H9 (cell line): ENCODE measurements at regions not wholly inside any gene's neighbourhood (a gene's known extent, or its start where the extent isn't known, plus 50 kb on each side); places are given as distances from the start of the nearest gene placed in this dataset.

Experiments used
- DNase-seq: peaks from one replicate; pipeline ENCODE4 v3.0.0-alpha.2; 2017
- H2AFZ ChIP-seq: one replicate; pipeline ENCODE4 v1.6.1; 2013; ENCODE audit warnings: mild to moderate bottlenecking, low read length, control low read depth, moderate library complexity
- H2AK5ac ChIP-seq: 2 replicates; pipeline ENCODE4 v1.6.1; 2013; ENCODE audit warnings: low read length, control low read depth, mixed read lengths; ENCODE audit not compliant: insufficient read length
- H2BK120ac ChIP-seq: one replicate; pipeline ENCODE4 v1.6.1; 2013; ENCODE audit warnings: low read depth, mild to moderate bottlenecking, low read length, control low read depth, inconsistent platforms; ENCODE audit not compliant: poor library complexity, severe bottlenecking
- H2BK12ac ChIP-seq: 2 replicates; pipeline ENCODE4 v1.6.1; 2013; ENCODE audit warnings: low read length, control low read depth, mixed read lengths, low read depth; ENCODE audit not compliant: insufficient read length
- H2BK15ac ChIP-seq: 2 replicates; pipeline ENCODE4 v1.6.1; 2013; ENCODE audit warnings: low read depth, low read length, control low read depth
- H2BK20ac ChIP-seq: one replicate; pipeline ENCODE4 v1.6.1; 2013; ENCODE audit warnings: low read depth, mild to moderate bottlenecking, low read length, control low read depth, inconsistent platforms; ENCODE audit not compliant: poor library complexity, severe bottlenecking
- H2BK5ac ChIP-seq: 2 replicates; pipeline ENCODE4 v1.6.1; 2013; ENCODE audit warnings: low read length, control low read depth, mixed read lengths; ENCODE audit not compliant: insufficient read length
- H3K14ac ChIP-seq: 2 replicates; pipeline ENCODE4 v1.6.1; 2013; ENCODE audit warnings: low read length, control low read depth; ENCODE audit not compliant: insufficient read depth
- H3K18ac ChIP-seq: 2 replicates; pipeline ENCODE4 v1.6.1; 2013; ENCODE audit warnings: low read depth, mild to moderate bottlenecking, mixed read lengths, low read length, control low read depth; ENCODE audit not compliant: insufficient read length
- H3K23ac ChIP-seq: 2 replicates; pipeline ENCODE4 v1.6.1; 2013; ENCODE audit warnings: low read length, control low read depth, mixed read lengths, low read depth; ENCODE audit not compliant: insufficient read length
- H3K23me2 ChIP-seq: 2 replicates; pipeline ENCODE4 v1.6.1; 2013; ENCODE audit warnings: low read depth, mild to moderate bottlenecking, mixed read lengths, low read length, control low read depth; ENCODE audit not compliant: insufficient read length, poor library complexity, severe bottlenecking
- H3K27ac ChIP-seq: 2 replicates; pipeline ENCODE4 v1.5.1; 2013; ENCODE audit warnings: low read length, control low read depth, mixed read lengths, low read depth; ENCODE audit not compliant: insufficient read length
- H3K27me3 ChIP-seq: 2 replicates; pipeline ENCODE4 v1.6.1; 2013; ENCODE audit warnings: low read length, control low read depth, inconsistent platforms; ENCODE audit not compliant: insufficient read depth
- H3K4ac ChIP-seq: 2 replicates; pipeline ENCODE4 v1.6.1; 2013; ENCODE audit warnings: low read depth, mild to moderate bottlenecking, control low read depth, inconsistent platforms, low read length, moderate library complexity
- H3K4me1 ChIP-seq: 2 replicates; pipeline ENCODE4 v1.6.1; 2013; ENCODE audit warnings: low read length, control low read depth, inconsistent platforms; ENCODE audit not compliant: insufficient read depth
- H3K4me2 ChIP-seq: 2 replicates; pipeline ENCODE4 v1.6.1; 2013; ENCODE audit warnings: low read length, control low read depth, mixed read lengths; ENCODE audit not compliant: insufficient read length, insufficient read depth
- H3K56ac ChIP-seq: 2 replicates; pipeline ENCODE4 v1.6.1; 2013; ENCODE audit warnings: low read depth, mild to moderate bottlenecking, mixed read lengths, low read length, control low read depth; ENCODE audit not compliant: insufficient read length
- H3K79me1 ChIP-seq: 2 replicates; pipeline ENCODE4 v1.6.1; 2013; ENCODE audit warnings: low read depth, mild to moderate bottlenecking, moderate library complexity, low read length, control low read depth, inconsistent platforms; ENCODE audit not compliant: insufficient read depth, poor library complexity, severe bottlenecking
- H3K79me2 ChIP-seq: 2 replicates; pipeline ENCODE4 v1.6.1; 2013; ENCODE audit warnings: low read length, control low read depth, inconsistent platforms; ENCODE audit not compliant: insufficient read depth
- H3K9ac ChIP-seq: 2 replicates; pipeline ENCODE4 v1.6.1; 2013; ENCODE audit warnings: low read length, control low read depth, mixed read lengths; ENCODE audit not compliant: insufficient read length; ENCODE audit errors: extremely low read depth
- H3K9me3 ChIP-seq: one replicate; pipeline ENCODE4 v1.6.1; 2013; ENCODE audit warnings: low read depth, low read length, inconsistent platforms; ENCODE audit not compliant: control insufficient read depth
- H3T11ph ChIP-seq: one replicate; pipeline ENCODE4 v1.6.1; 2013; ENCODE audit warnings: mild to moderate bottlenecking, low read length, control low read depth, inconsistent platforms
- H4K20me1 ChIP-seq: one replicate; pipeline ENCODE4 v1.6.1; 2013; ENCODE audit not compliant: control insufficient read depth, insufficient read length, insufficient read depth
- H4K5ac ChIP-seq: 2 replicates; pipeline ENCODE4 v1.6.1; 2013; ENCODE audit warnings: low read depth, mild to moderate bottlenecking, mixed read lengths, low read length, control low read depth; ENCODE audit not compliant: insufficient read length
- H4K8ac ChIP-seq: replicated peaks from 2 replicates; pipeline ENCODE4 v1.6.1; 2013; ENCODE audit warnings: low read length, control low read depth, mixed read lengths, low read depth; ENCODE audit not compliant: insufficient read length
- H4K91ac ChIP-seq: 2 replicates; pipeline ENCODE4 v1.6.1; 2013; ENCODE audit warnings: low read depth, mild to moderate bottlenecking, moderate library complexity, mixed read lengths, low read length, control low read depth; ENCODE audit not compliant: insufficient read length
- H3K27ac Mint-ChIP-seq, 3 experiments: 2 replicates in 2 of 3; 3 replicates in 1 of 3; pipeline ENCODE4 v1.8.0; 2020 to 2021; ENCODE audit warnings: mixed read lengths in 3 of 3, mild to moderate bottlenecking in 1 of 3, moderate library complexity in 1 of 3
- H3K27me3 Mint-ChIP-seq: 2 replicates; pipeline ENCODE4 v1.8.0; 2021; ENCODE audit warnings: low read depth, mild to moderate bottlenecking, moderate library complexity, mixed read lengths
- H3K36me3 Mint-ChIP-seq, 3 experiments: 2 replicates in 2 of 3; 3 replicates in 1 of 3; pipeline ENCODE4 v1.8.0; 2020 to 2021; ENCODE audit warnings: low read depth in 3 of 3, mixed read lengths in 3 of 3; ENCODE audit not compliant: insufficient read depth in 1 of 3
- H3K4me1 Mint-ChIP-seq, 2 experiments: 2 replicates each; pipeline ENCODE4 v1.8.0; 2020; ENCODE audit warnings: mixed read lengths in 2 of 2
- H3K4me3 Mint-ChIP-seq, 2 experiments: 2 replicates in 1 of 2; 3 replicates in 1 of 2; pipeline ENCODE4 v1.8.0; 2020 to 2021; ENCODE audit warnings: mild to moderate bottlenecking in 2 of 2, mixed read lengths in 2 of 2, moderate library complexity in 1 of 2
- H3K9me3 Mint-ChIP-seq, 2 experiments: 2 replicates in 1 of 2; 3 replicates in 1 of 2; pipeline ENCODE4 v1.8.0; 2020; ENCODE audit warnings: mild to moderate bottlenecking in 2 of 2, mixed read lengths in 2 of 2, moderate library complexity in 1 of 2
- WGBS: extraction: QIAGEN DNeasy Blood & Tissue Kit; methylation state at CpG from one replicate; pipeline ENCODE4 v1.1.7; 2013; ENCODE audit warnings: missing lambda C conversion rate, low lambda C conversion rate, mixed read lengths; ENCODE audit not compliant: insufficient read length; ENCODE audit errors: extremely low coverage; 5-methylcytosine and 5-hydroxymethylcytosine counted together
- TF ChIP-seq, protein P1 (sequence below): fragments of 200-600 bp; sonication (generic); conservative IDR thresholded peaks from 3 replicates; pipeline ENCODE4 v1.8.0; 2021; ENCODE audit warnings: antibody characterized with exemption, mild to moderate bottlenecking

DNA sequence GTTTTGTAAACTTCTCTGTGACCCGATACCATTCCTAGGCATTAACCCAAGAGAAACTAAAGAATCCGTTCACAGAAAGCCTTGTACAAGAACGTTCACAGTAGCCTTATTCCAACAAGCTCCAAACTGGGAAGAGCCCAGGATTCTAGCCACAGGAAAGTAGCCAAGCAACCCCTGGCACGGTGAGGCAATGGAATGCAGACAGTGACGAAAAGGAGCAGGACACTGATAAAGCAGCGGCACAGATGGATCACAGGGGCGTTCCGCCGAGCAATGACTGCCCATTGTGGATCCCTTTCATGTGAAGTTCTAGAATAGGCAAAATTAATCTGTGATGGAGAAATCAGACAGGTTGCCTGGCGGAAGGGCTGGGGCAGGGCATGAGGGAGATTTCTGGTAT, 198.7 kb upstream of the CHRNA7 start:
- Histone ChIP-seq H3K27me3 (no peaks in the 10 kb centered on the region), H3K23me2 (no peaks in the 10 kb centered on the region), H2BK5ac (no peak overlapping the region), H3K27ac (no peak overlapping the region), H3K4ac (no peak overlapping the region), H4K20me1 (no peaks in the 10 kb centered on the region), H3K23ac (no peak overlapping the region), H3K56ac (no peak overlapping the region), H3K18ac (no peak overlapping the region), H3K9me3 (no peaks in the 10 kb centered on the region), H2BK15ac (no peak overlapping the region), H4K91ac (no peak overlapping the region), H4K8ac (no peak overlapping the region), H2AK5ac (no peak overlapping the region), H2BK120ac (no peak overlapping the region), H3K79me1 (no peaks in the 10 kb centered on the region), H3K14ac (no peak overlapping the region), H2BK12ac (no peak overlapping the region), H4K5ac (no peak overlapping the region), H2BK20ac (no peak overlapping the region), H3T11ph (no peak overlapping the region), H3K4me2 (no peak overlapping the region), H3K9ac (no peak overlapping the region), H3K4me1 (no peaks in the 10 kb centered on the region), H3K79me2 (no peaks in the 10 kb centered on the region), H2AFZ (no peak overlapping the region)
- Mint-ChIP-seq H3K27me3 (no peaks in the 10 kb centered on the region), H3K4me3 (no peak overlapping the region), H3K4me1 (peaks cover 0 to 4% of the 10 kb centered on the region in 2 experiments; a peak in 1 of 4 replicates), H3K9me3 (peaks cover 8 to 14% of the 10 kb centered on the region in 2 experiments; a peak in 3 of 5 replicates), H3K27ac (no peak overlapping the region), H3K36me3 (peaks cover 0 to 14% (median 1%) of the 10 kb centered on the region in 3 experiments; a peak in 3 of 7 replicates)
- TF ChIP-seq, protein P1, sequence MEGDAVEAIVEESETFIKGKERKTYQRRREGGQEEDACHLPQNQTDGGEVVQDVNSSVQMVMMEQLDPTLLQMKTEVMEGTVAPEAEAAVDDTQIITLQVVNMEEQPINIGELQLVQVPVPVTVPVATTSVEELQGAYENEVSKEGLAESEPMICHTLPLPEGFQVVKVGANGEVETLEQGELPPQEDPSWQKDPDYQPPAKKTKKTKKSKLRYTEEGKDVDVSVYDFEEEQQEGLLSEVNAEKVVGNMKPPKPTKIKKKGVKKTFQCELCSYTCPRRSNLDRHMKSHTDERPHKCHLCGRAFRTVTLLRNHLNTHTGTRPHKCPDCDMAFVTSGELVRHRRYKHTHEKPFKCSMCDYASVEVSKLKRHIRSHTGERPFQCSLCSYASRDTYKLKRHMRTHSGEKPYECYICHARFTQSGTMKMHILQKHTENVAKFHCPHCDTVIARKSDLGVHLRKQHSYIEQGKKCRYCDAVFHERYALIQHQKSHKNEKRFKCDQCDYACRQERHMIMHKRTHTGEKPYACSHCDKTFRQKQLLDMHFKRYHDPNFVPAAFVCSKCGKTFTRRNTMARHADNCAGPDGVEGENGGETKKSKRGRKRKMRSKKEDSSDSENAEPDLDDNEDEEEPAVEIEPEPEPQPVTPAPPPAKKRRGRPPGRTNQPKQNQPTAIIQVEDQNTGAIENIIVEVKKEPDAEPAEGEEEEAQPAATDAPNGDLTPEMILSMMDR, result no peak
- WGBS, result no CpG with 5 or more reads among the region's 10 CpGs
- no peak for DNase-seq
